ENCODE measurements at regions not wholly inside any gene's neighbourhood (a gene's known extent, or its start where the extent isn't known, plus 50 kb on each side); places are given as distances from the start of the nearest gene placed in this dataset.

GRCh38 chr21:16540966-16541727 lies 811.4 kb downstream of the USP25 start:
- peaks cover 17% of the 10 kb centered on the region for H3K4me1 ChIP-seq (replicated peaks)
- no peak overlapping the region for H3K27ac ChIP-seq
- H3K9me3 ChIP-seq (replicated peaks), result no peaks in the 10 kb centered on the region
- DNase-seq (ENCODE audit: low read depth in 1 of 2, low spot score in 2 of 2), result peak in 1 of 2 experiments; percentile 74
- no peaks in the 10 kb centered on the region for H3K27me3 ChIP-seq (replicated peaks)
- no peak overlapping the region for H3K4me3 ChIP-seq
- H3K36me3 ChIP-seq, result no peaks in the 10 kb centered on the region

GRCh38 chr21:16550118-16550517 lies 820.3 kb downstream of the USP25 start:
- H3K4me1 ChIP-seq (replicated peaks), result peaks cover 13% of the 10 kb centered on the region
- no peak for DNase-seq (ENCODE audit: low read depth in 1 of 2, low spot score in 2 of 2)
- no peaks in the 10 kb centered on the region for H3K9me3 ChIP-seq (replicated peaks)
- H3K27me3 ChIP-seq (replicated peaks), result no peaks in the 10 kb centered on the region
- no peak overlapping the region for H3K4me3 ChIP-seq
- H3K27ac ChIP-seq, result no peak overlapping the region
- H3K36me3 ChIP-seq, result no peaks in the 10 kb centered on the region

GRCh38 chr21:16550917-16551741 lies 821.3 kb downstream of the USP25 start:
- no peak overlapping the region for H3K27ac ChIP-seq
- no peaks in the 10 kb centered on the region for H3K27me3 ChIP-seq (replicated peaks)
- no peaks in the 10 kb centered on the region for H3K36me3 ChIP-seq
- no peak overlapping the region for H3K4me3 ChIP-seq
- peaks cover 13% of the 10 kb centered on the region for H3K4me1 ChIP-seq (replicated peaks)
- no peaks in the 10 kb centered on the region for H3K9me3 ChIP-seq (replicated peaks)
- no peak for DNase-seq (ENCODE audit: low read depth in 1 of 2, low spot score in 2 of 2)

- Histone ChIP-seq H3K4me3 (no peak overlapping the region), H3K27me3 (replicated peaks) (no peaks in the 10 kb centered on the region), H3K36me3 (no peaks in the 10 kb centered on the region), H3K9me3 (replicated peaks) (no peaks in the 10 kb centered on the region), H3K4me1 (replicated peaks) (peaks cover 13% of the 10 kb centered on the region), H3K27ac (no peak overlapping the region)
- DNase-seq (ENCODE audit: low read depth in 1 of 2, low spot score in 2 of 2), result no peak
Observed at GRCh38 chr21:16552880-16553279, 823.1 kb downstream of the USP25 start.

DNA sequence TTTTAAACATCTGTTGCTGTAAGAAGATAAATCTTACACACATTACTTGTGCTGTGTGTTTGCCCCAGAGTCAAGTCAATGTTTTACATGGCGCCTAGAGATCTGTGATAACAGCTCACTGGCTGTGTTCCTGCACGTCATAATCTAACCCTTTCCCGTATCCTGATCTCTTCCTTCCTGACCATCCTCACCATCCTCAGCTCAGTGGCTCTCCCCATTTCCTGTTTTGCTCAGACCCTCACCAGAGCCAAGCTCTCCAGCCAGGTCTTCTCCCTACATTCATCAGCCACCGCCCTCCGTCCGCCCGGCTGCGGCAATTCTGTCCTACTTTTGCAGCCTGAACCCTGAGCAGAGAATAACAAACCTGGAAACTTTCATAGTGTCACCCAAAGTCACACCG lies 824.7 kb downstream of the USP25 start:
- no peaks in the 10 kb centered on the region for H3K36me3 ChIP-seq
- no peaks in the 10 kb centered on the region for H3K9me3 ChIP-seq (replicated peaks)
- H3K4me1 ChIP-seq (replicated peaks), result peaks cover 13% of the 10 kb centered on the region
- no peak for DNase-seq (ENCODE audit: low read depth in 1 of 2, low spot score in 2 of 2)
- H3K27me3 ChIP-seq (replicated peaks), result no peaks in the 10 kb centered on the region
- no peak overlapping the region for H3K4me3 ChIP-seq
- no peak overlapping the region for H3K27ac ChIP-seq

DNA sequence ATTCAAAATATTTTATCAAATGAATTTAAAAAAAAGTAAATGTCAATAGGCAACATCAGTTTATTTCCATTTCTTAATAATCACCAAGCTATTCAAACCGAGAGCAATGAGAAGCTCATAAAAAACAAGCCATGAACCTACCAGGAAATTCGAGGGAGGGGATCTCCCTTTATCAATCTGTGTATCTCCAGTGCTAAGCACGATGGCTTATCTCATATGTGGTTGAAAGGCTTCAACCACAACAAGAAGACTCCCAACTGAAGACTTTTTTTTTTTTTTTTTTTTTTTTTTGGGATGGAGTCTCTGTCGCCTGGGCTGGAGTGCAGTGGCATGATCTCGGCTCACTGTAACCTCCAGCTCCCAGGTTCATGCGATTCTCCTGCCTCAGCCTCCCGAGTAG lies 833.3 kb downstream of the USP25 start:
- Histone ChIP-seq H3K36me3 (no peaks in the 10 kb centered on the region), H3K27me3 (replicated peaks) (no peaks in the 10 kb centered on the region), H3K9me3 (replicated peaks) (no peaks in the 10 kb centered on the region), H3K4me3 (no peak overlapping the region), H3K27ac (peak overlapping the region; percentile 73), H3K4me1 (replicated peaks) (peaks cover 23% of the 10 kb centered on the region)
- no peak for DNase-seq (ENCODE audit: low read depth in 1 of 2, low spot score in 2 of 2)

DNA sequence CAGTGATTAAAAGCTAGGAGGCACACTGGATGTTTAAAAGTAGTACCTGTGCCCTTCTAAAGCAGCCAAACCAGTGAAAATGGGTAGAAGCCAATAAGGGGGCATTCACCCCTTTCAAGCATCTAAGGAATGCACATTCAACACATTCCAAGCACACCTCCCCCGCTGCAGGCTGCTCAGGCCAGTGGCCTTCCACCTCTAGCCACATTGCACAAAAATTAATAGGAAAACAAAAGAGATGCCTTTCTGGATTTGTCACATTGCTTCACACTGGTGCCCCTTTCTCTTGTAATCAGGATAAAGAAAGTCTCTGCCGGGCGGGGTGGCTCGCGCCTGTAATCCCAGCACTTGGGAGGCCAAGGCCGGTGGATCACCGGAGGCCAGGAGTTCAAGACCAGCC lies 834.0 kb downstream of the USP25 start:
- H3K4me3 ChIP-seq, result no peak overlapping the region
- H3K27ac ChIP-seq, result peak overlapping the region; percentile 73
- DNase-seq (ENCODE audit: low read depth in 1 of 2, low spot score in 2 of 2), result peak; percentile 90 to 93

GRCh38 chr21:16568244-16568643 lies 838.5 kb downstream of the USP25 start:
- H3K27me3 ChIP-seq (replicated peaks), result no peaks in the 10 kb centered on the region
- DNase-seq (ENCODE audit: low read depth in 1 of 2, low spot score in 2 of 2), result no peak
- no peaks in the 10 kb centered on the region for H3K36me3 ChIP-seq
- H3K9me3 ChIP-seq (replicated peaks), result no peaks in the 10 kb centered on the region
- peaks cover 49% of the 10 kb centered on the region for H3K4me1 ChIP-seq (replicated peaks)
- H3K27ac ChIP-seq, result no peak overlapping the region
- no peak overlapping the region for H3K4me3 ChIP-seq

More for the DNA sequence above, 834.0 kb downstream of the USP25 start:
- H3K4me1 ChIP-seq (replicated peaks), result peaks cover 23% of the 10 kb centered on the region
- H3K36me3 ChIP-seq, result no peaks in the 10 kb centered on the region
- H3K27me3 ChIP-seq (replicated peaks), result no peaks in the 10 kb centered on the region
- no peaks in the 10 kb centered on the region for H3K9me3 ChIP-seq (replicated peaks)

DNA sequence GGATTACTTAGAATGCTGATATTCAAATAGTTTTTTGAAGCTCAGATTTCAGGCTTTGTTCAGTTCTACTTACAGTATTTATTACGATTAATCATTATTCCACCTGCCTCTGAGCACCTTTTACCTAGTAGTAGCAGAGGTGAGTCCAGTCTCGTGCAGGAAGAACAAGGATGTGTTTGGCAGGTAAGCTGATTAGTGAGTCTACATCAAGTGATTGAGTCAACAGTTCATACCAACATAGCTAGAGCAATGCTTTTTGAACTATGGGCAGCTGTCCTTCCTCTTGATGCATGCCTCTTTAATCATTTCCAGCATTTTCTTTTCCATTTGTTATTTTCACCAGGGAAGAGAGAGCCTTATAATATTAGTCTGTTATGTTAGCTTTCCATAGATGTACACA lies 838.9 kb downstream of the USP25 start:
- H3K36me3 ChIP-seq, result no peaks in the 10 kb centered on the region
- H3K4me3 ChIP-seq, result no peak overlapping the region
- H3K27me3 ChIP-seq (replicated peaks), result no peaks in the 10 kb centered on the region
- no peak overlapping the region for H3K27ac ChIP-seq
- DNase-seq (ENCODE audit: low read depth in 1 of 2, low spot score in 2 of 2), result no peak
- H3K4me1 ChIP-seq (replicated peaks), result peaks cover 49% of the 10 kb centered on the region
- H3K9me3 ChIP-seq (replicated peaks), result no peaks in the 10 kb centered on the region

GRCh38 chr21:16569679-16570078 lies 839.9 kb downstream of the USP25 start:
- Histone ChIP-seq H3K36me3 (no peaks in the 10 kb centered on the region), H3K27ac (peak overlapping the region; percentile 87), H3K4me1 (replicated peaks) (peaks cover 43% of the 10 kb centered on the region), H3K27me3 (replicated peaks) (no peaks in the 10 kb centered on the region), H3K9me3 (replicated peaks) (no peaks in the 10 kb centered on the region), H3K4me3 (no peak overlapping the region)
- peak in 1 of 2 experiments; percentile 43 for DNase-seq (ENCODE audit: low read depth in 1 of 2, low spot score in 2 of 2)

DNA sequence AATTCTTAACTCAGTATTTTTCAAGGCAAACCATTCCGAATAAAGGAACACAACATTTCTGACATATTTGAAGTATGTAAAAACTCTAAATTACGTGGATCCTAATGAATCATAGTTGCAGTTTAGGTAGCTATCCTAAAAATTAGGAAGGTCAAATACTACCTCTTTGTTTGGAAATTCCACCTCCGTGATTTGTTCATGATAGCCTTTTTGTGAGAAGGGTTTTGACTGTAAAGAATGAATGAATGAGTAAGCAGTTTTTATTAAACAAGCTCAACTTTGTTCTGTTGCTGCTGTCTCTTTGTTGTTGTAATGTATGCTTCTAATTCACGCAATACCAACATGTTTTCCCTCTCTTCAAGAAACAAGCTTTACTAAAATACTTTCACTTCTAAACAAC lies 840.4 kb downstream of the USP25 start:
- H3K4me3 ChIP-seq, result no peak overlapping the region
- no peaks in the 10 kb centered on the region for H3K36me3 ChIP-seq
- no peaks in the 10 kb centered on the region for H3K27me3 ChIP-seq (replicated peaks)
- peaks cover 43% of the 10 kb centered on the region for H3K4me1 ChIP-seq (replicated peaks)
- no peaks in the 10 kb centered on the region for H3K9me3 ChIP-seq (replicated peaks)
- H3K27ac ChIP-seq, result peak overlapping the region; percentile 87
- peak in 1 of 2 experiments; percentile 63 for DNase-seq (ENCODE audit: low read depth in 1 of 2, low spot score in 2 of 2)

DNA sequence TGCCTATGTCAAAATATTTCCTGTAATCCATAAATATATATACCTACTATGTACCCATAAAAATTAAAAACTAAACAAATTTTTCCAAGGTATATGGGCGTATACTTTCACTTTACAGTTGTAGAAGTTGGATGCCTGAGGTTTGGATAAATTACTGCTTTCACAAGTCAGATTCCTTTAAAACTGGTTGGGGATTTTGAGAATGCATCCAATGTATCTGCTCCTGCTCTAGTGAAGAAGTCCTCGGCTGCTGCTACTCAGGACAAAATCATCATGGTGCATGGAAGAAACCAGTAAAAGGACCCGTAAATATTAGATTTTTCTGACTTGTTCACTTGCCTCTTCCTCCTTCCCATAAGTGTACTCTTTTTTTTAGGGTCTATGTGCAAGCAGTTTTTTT lies 841.1 kb downstream of the USP25 start:
- Histone ChIP-seq H3K36me3 (no peaks in the 10 kb centered on the region), H3K4me1 (replicated peaks) (peaks cover 43% of the 10 kb centered on the region), H3K27ac (peak overlapping the region; percentile 87), H3K27me3 (replicated peaks) (no peaks in the 10 kb centered on the region), H3K9me3 (replicated peaks) (no peaks in the 10 kb centered on the region), H3K4me3 (no peak overlapping the region)
- DNase-seq (ENCODE audit: low read depth in 1 of 2, low spot score in 2 of 2), result peak in 1 of 2 experiments; percentile 35

DNA sequence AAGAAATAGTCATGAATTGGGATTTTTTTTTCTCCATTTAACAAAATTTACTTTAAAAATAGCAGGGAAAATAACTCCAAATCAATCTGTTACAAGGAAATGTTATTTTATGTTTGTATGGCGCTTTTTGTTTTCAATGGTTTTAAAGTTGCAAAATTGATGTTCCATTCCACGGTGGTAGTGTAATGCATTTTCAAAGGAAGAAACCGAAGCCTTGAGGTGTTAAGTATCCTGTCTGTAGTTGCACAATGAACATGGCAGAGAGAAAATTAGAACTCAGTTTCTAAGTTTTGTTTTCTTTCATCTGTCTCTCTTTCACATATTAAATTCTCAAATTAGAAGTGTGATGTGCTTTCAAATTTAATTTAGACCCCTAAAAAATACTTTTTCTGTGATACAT lies 841.8 kb downstream of the USP25 start:
- Histone ChIP-seq H3K9me3 (replicated peaks) (no peaks in the 10 kb centered on the region), H3K4me1 (replicated peaks) (peaks cover 43% of the 10 kb centered on the region), H3K27ac (peak overlapping the region; percentile 87; the same call in 1 of the 2 replicates), H3K36me3 (no peaks in the 10 kb centered on the region), H3K4me3 (no peak overlapping the region), H3K27me3 (replicated peaks) (no peaks in the 10 kb centered on the region)
- DNase-seq (ENCODE audit: low read depth in 1 of 2, low spot score in 2 of 2), result no peak

DNA sequence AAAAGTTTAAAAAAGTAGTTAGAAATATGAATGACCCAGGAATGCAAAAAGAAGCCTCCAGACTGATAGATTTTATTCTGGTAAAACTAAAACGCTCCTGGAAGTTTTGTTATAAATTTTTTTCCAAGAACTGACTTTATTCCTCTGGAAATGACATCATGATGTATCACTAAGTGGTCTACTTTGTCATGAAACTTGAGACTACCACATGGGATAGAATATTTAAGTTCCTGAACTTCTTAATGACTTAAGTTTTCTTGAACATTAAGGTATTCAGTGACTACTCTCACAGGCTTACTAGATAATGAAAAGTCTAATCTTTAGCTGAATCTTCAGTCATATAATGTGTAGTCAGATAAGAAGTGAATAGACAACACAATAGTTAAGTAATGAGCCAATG lies 842.2 kb downstream of the USP25 start:
- H3K36me3 ChIP-seq, result no peaks in the 10 kb centered on the region

More for the DNA sequence above, 842.2 kb downstream of the USP25 start:
- Histone ChIP-seq H3K27ac (no peak overlapping the region), H3K4me3 (no peak overlapping the region), H3K4me1 (replicated peaks) (peaks cover 43% of the 10 kb centered on the region), H3K9me3 (replicated peaks) (no peaks in the 10 kb centered on the region), H3K27me3 (replicated peaks) (no peaks in the 10 kb centered on the region)
- DNase-seq (ENCODE audit: low read depth in 1 of 2, low spot score in 2 of 2), result no peak
